ENCODE measurements at regions not wholly inside any gene's neighbourhood (a gene's known extent, or its start where the extent isn't known, plus 50 kb on each side); places are given as distances from the start of the nearest gene placed in this dataset.
"Not testable (repeated sequence)": the region's sequence is repeated elsewhere in the genome, so short reads cannot be mapped to it uniquely, and the experiment has no call there.

DNA sequence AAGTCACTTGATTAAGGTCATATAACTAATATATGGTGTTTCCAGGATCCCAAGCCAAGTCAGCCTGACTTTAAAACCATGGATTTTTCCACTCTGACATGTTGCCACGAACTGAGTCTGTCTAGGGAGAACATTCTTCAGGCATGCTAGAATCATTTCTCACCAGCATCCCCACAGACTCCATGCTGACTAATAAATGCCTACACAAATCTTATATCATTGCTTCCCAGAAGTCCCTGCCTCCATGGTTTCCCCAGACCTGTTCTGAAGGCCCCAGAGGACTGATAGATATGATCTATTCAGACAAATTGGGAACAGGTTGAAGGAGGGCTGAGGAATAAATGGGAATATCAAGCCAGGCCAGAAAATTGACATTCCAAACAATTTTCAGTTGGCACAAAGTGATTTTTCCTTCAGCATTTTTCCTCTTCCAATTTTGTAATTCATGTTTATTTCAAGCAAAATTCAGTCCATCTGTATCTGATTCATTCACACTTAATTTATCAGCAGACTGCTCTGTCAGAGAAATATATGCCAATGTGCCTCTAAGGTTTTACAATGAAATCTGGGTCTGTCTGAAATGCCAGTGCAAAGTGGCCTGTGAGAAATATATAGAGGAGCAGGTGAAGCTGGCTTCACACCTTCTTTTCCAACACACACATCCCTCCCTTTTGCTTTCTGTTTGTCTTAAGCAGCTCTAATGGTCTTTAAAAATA, 413.6 kb upstream of the TNC start:
- DNase-seq (ENCODE audit: low spot score), result no peak

DNA sequence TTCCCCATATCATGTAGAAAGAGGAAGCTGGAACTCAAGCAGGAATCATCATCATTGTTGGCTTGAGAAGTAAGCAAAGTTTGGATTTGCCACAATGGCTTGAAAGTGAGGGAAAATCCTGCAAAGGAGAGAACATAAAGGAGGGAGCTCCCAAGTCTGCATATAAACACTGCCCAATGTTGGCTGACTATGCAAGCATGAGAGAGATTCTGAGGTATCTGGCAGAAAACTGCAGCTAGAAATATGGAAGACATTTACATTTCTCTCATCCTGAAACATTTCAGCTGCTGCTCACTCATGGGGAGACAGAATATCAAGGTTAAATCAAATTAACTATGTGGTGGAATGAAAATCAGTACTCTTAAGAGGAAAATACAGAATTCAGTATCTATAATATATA, 415.6 kb upstream of the TNC start:
- no peak for DNase-seq (ENCODE audit: low spot score)

DNA sequence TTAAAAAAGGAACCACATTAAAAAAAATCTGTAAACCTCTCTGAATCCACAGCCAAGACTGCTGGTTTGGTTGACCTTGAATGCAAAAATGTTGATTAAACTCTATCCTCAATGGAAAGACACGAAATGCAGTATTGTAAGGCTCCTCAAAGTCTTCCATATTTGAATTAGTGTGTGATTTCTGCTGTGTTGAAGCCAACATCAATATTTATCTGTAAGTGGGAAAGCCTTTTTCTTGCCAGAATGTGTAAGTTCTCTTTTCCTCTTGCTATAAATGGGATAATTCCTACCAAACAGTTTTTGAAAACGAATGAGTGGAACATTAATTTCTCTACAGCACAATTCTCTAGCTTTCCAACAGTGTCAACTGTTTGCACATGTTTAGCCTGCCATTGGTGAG, 422.1 kb upstream of the TNC start:
- no peak for DNase-seq (ENCODE audit: low spot score)

DNA sequence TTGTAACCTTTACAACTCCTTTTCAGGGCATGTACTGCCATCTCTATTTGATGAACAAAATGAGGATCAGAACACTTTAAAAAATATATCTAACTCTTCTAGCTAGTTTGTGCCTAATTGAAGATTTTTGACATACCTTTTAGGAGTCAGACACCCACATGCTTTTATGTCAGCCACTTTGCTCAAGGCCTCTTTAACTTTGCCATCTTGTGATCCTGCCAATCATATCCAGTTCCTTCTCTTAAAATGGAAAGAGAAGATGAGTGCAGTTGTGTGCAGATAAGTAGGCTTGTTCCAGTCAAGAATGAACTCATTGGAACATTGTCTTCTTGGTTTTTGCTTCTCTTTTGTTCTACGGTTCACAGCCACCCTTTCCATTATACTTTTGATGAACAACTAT, 425.6 kb upstream of the TNC start:
- no peak for DNase-seq (ENCODE audit: low spot score)

DNA sequence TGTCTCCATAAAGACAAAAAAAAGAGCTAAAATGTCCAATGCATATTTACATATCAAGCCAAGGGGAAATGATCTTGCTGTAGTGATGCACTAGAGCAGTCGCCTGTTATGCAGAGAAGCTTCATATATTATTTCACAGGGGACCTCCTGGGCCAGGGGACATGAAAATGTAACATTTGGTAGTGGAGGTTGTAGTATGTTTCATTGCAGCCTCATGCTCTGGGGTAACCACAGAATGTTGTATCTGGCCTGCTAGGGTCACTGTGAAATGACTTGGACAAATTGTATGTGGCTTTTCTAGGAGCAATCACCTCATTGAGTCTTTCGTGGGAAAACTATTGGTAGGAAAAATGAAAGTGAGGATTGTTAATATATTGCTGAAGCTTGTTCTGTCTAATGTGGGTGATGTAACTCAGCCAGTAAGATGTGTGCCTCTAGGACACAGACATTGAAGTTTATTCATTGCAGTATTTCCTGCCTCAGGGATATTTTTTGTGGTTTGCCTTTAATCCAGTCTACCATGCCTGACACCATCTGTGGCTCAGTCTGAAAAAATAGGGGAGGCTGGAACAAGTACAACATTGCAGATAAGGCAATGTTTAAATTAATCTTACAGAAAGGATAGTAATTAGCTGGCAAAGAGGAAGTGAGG, 430.8 kb upstream of the TNC start:
- DNase-seq (ENCODE audit: low spot score), result no peak

DNA sequence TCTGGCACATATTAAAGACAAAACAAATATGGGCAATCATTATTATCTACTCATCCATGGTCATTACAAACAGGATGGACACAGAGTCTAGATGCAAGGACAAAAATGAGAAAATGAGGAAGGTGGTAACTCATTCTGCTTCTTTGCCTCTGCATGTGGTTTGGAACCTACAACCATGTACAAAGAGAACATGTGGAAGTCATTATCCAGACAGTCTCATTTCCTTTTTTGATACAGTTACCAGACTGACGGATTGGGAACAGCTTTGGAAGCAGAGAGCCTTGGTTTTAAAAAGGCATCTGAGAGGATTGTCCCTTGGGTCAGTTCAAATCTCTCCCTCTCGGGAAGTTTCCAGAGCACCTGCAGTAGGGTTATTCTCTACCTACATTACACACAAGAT, 433.4 kb upstream of the TNC start:
- no peak for DNase-seq (ENCODE audit: low spot score)

DNA sequence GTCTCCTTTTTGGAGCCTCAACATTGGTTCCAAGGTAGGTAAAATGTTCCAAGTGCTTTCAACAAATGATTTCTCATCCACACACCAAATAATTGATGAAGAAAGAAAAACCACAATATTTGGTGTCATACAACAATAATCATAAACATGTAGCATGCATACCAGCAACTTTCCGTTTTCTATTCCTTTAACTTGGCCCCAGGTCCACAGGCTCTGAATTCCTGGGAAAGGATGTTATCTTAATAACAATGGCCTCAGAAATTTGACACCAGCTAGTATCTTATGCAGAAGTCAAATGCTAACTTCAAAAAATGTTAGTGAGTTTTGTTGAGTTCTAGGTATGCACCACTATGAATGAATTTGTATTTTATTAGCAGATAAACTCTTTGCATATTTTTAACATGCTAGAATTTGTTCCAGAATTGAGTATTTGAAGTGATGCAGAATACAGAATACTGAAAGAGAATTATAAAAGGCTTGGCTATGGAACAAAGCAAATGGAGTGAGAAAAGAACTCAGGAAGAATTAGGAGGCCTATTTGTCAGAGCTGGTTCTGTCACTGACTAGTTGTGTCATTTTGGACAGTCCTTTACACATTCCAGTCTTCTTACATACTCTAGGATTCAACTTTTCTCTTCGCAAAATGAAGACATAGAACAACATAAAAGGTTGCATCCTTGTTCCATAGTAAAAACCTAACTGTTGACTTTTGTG, 435.3 kb upstream of the TNC start:
- no peak for DNase-seq (ENCODE audit: low spot score)

DNA sequence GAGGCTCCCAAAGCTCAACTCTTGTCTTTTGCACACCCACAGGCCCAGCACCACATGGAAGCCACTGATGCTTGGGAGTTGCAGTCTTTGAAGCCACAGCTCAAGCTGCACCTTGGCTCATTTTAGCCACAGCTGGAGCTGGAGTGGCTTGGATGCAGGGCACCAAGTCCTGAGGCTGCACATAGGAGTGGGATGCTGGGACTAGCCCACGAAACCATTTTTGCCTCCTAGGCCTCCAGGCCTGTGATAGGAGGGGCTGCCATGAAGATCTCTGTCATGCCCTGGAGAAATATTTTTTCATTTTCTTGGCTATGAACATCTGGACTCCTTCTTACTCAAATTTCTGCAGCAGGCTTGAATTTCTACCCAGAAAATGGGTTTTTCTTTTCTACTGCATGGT, 438.5 kb upstream of the TNC start:
- DNase-seq (ENCODE audit: low spot score), result no peak

DNA sequence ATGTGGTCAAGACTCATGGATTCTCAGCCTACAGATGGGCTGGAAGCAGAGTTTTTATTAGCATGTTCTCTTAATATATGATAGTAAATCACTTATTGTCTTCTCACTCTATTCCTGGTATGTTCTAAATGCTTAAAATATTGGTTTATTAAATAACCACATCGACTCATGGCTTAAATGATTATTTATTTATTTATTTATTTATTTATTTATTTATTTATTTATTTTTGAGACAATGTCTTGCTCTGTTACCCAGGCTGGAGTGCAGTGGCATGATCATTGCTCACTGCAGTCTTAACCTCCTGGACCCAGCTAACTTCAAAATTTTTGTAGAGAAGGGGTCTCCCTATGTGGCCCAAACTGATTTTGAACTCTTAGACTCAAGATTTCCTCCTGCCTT, 457.2 kb upstream of the TNC start:
- DNase-seq (ENCODE audit: low spot score), result no peak

DNA sequence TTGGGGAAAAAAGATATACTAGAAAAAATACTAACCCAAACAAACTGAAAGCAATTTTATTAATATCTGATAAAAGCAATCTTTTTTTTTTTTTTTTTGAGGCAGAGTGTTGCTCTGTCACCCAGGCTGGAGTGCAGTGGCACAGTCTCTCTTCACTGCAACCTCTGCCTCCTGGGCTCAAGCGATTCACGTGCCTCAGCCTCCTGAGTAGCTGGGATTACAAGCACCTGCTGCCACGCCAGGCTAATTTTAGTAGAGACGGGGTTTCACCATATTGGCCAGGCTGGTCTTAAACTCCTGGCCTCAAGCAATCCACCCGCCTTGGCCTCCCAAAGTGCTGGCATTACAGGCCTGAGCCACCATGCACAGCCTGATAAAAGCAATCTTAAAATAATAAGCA, 467.5 kb upstream of the TNC start:
- not testable (repeated sequence) for DNase-seq (ENCODE audit: low spot score)

DNA sequence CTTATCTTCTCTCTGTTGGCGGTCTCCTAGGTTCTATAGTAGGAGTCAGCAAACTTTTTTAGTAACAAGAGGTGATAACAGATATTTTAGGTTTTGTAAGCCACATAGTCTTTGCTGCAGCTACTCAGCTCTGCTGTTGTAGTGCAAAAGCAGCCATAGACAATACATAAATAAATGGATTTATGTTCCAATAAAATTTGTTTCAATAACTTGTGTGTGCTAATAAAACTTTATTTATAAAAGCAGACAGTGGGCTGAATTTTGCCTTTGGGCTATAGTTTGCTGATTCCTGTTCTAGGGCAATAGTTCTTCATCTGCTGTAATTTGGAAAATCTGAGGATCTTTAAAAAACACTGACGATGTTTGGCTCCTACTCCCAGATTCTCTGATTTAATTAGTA, 469.4 kb upstream of the TNC start:
- DNase-seq (ENCODE audit: low spot score), result no peak

DNA sequence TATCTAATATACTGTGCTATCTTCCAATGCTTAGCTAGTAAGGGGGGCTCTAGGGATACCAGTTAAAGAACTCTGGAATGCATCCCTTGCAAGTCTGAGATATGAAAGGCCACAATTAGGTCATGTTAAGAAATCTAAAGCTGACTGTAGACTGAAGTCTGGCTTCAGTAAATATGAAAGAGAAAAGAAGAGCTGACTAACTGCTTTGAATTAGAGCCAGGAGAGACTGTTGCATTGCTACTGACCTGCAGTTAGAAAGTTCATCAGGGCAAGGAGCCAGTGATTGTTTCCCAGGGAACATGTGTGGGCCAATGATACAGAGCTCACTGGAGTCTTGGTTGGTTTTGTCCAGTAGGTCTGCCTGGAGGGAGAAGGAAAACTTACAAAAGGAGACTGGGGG, 472.1 kb upstream of the TNC start:
- DNase-seq (ENCODE audit: low spot score), result no peak

DNA sequence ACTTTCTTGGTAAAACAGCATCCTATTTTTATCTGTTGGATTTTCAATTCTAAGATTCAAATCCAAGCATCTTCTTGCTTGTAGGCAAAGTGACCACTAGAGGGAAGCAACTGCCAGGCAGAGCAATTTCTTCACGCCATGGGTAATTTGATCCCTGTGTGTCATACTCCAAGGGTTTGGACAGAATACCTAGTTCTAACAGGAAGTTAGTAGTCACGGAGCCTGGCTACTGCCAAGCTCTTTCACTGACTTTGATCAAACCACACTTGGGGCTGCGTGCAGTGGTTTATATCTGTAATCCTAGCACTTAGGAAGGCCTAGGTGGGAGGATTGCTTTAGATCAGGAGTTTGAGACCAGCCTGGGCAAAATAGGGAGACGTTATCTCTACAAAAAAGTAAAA, 473.6 kb upstream of the TNC start:
- peak; percentile 81 for DNase-seq (ENCODE audit: low spot score)

DNA sequence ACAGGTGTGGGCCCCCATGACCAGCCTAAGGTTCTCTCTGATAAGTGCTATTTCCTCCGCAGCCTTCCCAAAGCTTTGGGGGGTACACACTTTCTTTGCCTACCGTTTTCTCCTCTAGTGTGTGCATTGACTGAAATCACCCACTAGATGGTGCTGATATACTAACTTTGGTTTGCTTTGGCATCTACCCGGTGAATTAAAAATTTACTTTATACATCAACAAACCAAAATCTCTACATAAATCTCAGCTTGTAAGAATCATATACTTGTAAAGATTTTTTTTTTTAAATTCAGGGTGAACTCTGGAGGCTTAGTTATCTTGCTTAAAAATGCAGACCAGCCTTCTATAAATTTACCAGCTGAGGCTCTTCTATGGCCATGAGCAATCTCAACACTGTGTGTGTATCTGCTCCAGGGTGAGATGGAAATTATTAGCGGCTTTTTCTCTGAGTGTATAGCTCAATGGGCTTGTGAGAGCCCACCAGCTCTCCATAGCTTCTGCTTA, 475.7 kb upstream of the TNC start:
- DNase-seq (ENCODE audit: low spot score), result peak; percentile 23

DNA sequence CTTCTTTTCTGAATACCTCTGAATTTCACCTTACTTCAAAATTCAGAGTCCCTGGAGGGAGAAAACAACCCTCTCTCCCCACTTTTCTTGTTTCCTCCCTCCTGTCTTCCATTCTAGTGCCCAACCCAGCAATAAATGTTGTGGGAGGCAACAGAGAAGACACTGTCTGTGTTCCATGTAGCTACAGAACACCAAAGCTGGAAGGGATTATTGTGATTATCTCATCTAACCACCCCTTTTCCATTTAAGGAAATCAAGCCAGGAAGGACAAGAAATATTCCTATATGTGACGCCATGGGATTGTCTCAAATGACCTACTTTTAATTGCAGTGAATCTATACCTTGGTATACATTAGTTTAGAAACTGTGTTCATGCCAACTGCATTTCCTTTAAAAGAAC, 476.6 kb upstream of the TNC start:
- no peak for DNase-seq (ENCODE audit: low spot score)

DNA sequence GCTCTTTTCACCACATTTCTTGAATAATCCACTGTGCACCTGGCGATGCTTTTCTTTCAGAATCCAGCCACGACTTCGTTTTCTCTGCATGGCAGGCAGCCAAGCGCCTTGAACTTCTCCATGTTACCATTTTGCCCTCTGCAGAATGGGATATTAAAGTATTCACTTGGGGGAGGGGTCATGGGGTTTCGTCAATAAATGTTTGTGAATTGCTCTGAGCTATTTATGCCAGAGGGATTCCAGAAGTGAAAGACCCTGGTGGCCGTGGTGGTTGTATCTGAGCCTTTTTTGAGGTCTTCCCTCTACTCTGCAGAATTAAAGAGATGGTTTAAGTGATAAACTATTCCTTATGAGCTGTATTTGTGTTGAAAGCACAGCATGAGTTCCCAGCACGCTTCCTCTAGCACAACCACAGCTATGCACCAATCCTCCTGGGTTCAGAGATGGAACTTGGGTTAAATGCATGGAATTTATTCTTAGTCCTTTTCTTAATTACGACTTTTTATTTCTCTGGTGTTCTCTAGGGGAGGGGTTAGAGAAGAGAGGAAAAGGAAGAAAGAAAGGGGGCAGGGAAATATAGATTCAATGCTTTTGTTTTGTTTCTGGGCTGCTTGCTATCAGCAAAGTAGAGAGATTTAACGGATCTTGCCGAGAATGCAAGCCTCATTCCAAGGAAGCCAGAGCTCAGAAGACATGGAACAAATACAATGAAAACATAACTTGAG, 478.2 kb upstream of the TNC start:
- no peak for DNase-seq (ENCODE audit: low spot score)

DNA sequence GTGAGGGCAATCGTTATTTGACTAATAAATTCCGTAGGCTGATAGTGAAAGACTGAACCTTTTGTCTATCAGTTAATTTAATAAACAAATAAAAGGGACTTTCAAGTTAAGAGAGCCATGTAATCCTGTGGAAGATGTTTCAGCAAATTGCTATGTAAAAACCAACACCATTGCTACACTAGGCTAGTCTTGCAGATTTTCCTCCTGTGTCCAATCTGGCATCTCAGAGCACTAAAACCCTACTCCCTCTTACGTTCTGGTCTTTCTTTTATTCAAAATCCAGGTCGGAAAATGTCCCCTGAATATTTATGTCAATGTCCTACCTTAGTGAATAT, 478.8 kb upstream of the TNC start:
- no peak for DNase-seq (ENCODE audit: low spot score)

DNA sequence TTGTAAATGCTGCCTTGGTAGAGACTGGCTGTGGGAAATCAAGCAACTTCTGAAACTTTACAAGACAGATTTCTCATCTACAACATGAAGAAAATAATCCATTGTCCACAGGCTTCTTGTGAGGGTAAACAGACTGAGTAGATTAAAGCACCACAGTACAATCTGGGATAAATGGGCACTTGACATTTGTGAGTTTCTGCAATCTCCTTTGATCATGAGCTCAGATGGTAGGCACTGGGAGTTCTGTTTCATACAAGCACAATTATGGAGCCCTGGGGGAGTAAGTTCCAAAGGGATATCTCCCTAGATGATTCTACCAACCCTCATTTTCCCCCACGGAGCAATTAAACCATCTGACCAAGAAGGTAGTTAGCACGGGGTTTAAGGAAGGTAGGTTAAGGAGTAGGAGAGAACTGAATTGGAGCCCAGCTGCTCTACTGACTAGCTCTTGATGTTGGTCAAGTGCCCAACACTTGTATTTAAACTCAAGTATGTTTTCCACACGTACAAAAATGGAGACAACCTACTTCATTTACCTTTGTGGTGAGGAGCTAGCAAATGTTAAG, 479.5 kb upstream of the TNC start:
- DNase-seq (ENCODE audit: low spot score), result no peak

DNA sequence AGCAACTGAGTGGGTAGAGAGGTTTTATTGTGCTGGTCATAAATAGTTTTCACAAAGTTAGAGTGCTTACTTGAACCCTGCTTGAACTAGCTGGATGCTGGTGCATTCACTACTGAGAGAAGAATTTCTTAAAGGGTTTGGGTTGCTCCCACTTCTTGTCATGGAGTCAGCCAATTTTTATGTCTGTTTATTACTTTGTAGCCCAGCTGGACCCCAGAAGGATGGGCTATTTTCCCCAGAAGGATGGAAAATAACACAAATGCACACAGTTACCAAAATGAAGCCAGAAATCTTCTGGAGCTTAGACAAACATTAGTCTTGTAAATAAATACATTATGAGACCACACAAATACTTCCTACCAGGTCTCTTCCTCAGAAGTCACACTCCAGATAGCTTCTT, 480.8 kb upstream of the TNC start:
- no peak for DNase-seq (ENCODE audit: low spot score)

DNA sequence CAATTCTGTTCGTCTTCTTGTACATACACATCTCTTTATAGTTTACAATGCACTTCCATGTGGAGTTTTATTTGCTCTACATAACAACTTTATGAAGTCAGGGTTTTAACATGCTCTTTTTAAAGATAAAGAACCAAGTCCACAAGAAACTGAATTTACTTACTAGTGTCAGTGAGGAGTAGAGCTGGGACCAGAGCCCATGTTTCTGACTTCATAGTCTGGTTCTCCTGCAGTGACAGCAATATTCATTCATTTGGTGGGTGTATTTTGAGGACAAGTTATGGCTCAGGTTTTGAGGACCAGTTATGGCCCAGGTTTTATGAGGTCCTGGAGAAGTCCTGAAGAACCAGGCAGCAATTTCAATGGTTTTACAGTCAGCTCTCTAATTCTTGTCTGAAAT, 481.9 kb upstream of the TNC start:
- no peak for DNase-seq (ENCODE audit: low spot score)

DNA sequence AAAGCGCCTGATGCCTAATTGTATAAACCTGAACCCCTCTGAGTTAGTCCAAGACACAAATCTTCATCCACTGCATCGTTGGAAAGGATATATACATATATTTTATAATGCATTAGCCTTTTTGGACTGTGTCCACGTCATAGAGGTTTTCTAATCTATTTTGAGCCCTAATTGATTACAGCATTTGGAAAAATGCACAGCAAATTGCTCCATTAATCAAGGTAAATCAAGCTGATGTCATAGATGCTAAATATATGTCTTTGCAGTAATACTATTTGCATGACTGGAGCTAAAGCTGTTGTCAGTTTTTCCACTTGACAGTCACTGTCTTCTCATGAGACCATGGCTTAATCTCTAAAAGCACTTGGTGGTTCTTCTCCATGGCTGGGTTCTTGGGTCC, 483.5 kb upstream of the TNC start:
- DNase-seq (ENCODE audit: low spot score), result no peak

All from SK-N-DZ (cell line).